RPMI8226 (cell line): ENCODE measurements at regions not wholly inside any gene's neighbourhood (a gene's known extent, or its start where the extent isn't known, plus 50 kb on each side); places are given as distances from the start of the nearest gene placed in this dataset.

Source experiments
- DNase-seq: peaks from one replicate; pipeline ENCODE4 v3.0.0-alpha.2; 2015

GRCh38 chr5:54672871-54673270 lies 155.3 kb downstream of the SNX18 start:
- DNase-seq = no peak

DNA sequence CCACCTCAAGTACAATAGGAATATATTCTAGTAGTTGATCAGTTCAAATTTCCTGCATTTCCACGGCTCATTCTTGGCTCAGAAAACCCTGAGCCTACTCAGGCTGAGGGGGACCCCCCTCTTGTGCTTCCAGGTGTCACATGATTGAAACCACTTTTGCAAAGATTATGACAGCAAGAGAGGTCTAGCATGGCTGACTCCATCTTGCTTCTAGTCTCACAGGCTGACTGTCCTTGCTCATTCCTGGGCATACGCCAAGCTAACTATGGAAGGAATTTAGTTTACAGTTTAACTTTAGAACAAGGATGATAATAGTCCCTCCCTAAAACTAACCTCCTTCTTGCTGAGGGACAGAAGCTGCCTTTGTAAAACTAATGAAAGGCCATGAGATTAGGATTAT lies 154.1 kb downstream of the SNX18 start:
- DNase-seq = no peak

DNA sequence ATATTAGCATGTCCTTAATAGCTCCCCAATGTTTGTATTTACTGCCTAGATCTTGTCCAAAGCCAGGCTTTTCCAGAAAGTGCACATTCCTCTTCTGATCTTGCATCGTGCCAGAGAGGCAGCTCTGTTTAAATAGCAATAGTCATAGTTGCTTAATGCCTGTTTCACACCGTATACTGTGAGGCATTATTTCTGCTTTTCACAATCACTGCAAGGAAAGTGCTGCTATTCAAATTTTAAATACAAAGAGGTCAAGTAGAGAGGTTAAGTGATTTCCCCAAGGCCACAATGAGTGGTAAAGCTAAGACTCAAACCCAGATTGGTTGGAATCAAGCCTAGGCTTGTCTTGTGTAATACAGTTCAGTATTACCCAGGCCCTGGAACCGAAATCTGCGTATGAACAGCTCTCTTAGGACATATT lies 153.6 kb downstream of the SNX18 start:
- DNase-seq = no peak

- DNase-seq = no peak
Observed at GRCh38 chr5:54670281-54670680, 152.7 kb downstream of the SNX18 start.

DNA sequence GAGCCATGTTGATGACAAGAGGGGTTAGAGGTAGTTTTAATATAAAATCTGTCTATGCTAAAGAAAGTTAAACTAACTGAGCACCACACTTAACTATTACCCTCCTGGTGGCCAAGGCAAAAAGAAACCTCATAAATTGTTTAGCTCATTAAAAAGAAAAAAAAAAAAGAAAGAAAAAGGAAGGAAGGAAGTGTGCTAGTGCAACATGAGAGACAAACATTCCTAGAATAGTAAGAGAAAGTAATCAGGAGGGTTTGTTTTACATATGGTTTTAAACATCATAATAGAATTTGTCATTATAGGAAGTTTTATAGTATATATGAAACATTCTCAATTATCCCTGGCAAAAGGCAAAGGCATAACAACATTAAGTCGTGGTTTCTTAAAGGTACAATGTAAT lies 152.3 kb downstream of the SNX18 start:
- no peak for DNase-seq

GRCh38 chr5:54669285-54669684 lies 151.7 kb downstream of the SNX18 start:
- no peak for DNase-seq

- no peak for DNase-seq
Observed at GRCh38 chr5:54668096-54668495, 150.5 kb downstream of the SNX18 start.

- DNase-seq = no peak
Observed at GRCh38 chr5:54667136-54667535, 149.6 kb downstream of the SNX18 start.

- DNase-seq = peak; percentile 86
Observed at GRCh38 chr5:54663866-54664265, 146.3 kb downstream of the SNX18 start.

- DNase-seq = no peak
Observed at GRCh38 chr5:54661111-54661510, 143.6 kb downstream of the SNX18 start.

- no peak for DNase-seq
Observed at GRCh38 chr5:54659700-54660131, 142.2 kb downstream of the SNX18 start.

DNA sequence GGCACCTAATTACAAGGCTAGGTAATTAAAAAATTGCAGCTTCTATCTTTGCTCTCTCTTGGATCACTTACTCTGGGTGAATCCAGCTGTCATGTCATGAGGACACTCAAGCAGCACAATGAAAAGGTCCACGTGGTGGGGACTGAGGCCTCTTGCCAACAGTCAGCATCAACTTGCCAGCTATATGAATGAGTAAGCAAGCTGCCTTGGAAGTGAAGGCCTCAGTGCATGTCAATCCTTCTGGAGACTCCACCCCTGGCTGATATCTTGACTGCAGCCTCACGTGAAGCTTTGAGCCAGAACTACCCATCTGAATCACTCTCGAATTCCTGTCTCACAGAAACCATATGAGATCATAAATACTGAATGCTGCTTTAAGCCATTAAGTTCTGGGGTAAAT lies 140.5 kb downstream of the SNX18 start:
- DNase-seq = peak; percentile 38

- no peak for DNase-seq
Observed at GRCh38 chr5:54656261-54656728, 138.7 kb downstream of the SNX18 start.

DNA sequence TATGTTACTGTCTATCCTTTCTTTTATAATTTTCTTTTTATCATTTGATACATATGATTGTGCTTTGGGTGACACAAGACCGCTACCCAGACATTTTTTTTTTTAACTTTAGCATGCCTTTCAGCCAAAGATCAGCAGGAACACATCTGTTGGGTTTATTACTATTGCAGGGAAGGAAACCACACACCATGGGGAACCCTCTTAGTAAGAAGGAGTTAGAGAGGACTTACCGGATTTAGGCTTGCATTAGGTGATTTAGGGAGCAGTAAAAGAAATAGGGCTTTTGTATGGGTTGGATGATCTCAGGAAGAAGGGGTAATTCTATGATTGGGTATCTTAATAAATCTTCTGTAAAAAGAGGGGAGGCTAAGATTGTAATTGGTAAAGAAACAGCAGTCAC lies 138.2 kb downstream of the SNX18 start:
- no peak for DNase-seq

- no peak for DNase-seq
Observed at GRCh38 chr5:54655266-54655665, 137.7 kb downstream of the SNX18 start.

DNA sequence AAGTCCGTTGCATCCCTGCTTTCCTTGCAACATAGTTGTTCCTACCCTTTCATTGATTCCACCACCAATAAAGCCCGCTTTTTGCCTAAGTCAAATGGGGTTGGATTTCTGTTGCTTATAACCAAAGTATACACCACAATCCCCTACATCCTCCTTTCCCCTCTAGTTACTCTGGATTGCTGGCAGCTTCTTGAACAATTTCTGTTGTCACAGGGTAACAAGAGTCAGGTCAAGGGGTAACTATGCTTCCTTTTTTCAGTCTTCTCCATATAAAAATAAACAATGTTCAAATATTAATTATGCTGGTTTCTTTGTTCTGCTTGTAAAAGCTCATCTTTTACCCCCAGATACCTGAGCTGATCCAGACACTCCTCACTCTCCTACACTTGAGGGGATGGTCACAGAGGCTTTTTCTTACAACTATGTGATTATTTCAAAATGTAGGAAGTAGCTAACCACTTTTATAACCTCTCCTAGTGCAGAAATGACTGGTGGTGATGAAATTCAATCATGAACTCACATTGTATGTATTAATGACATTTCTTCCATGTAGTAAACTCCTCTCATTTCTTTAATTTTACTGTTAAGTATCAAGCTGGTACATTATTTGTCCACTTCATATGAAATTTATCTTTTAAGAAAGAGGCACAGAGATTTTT lies 136.5 kb downstream of the SNX18 start:
- no peak for DNase-seq

DNA sequence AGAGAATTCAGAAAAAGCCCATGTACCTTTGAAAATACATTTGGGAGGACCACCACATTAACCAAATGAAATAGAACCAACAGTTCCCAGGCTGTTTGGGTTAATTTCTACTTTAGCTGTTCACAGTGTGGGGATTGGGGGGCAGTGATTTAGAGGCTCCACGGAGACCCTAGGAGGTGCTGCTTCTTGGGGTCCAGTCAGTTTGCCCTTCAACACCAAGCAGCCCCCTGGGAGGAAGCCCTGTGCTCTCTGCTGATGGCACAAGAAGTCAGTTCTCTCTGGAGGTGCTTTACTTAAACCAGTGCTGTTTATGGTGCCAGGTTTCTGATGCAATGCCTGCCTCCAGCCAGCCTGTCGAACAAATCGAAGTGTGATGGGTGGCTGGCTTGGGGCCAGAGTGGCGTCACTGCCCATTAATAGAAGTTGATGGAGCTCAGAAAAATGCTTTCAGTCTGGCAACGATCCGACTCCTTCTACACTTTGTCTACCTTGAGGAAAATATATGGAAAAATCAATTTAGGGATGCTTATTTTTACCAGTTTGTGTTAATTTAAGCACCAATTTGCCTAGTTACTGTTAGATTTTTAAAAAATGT lies 134.0 kb downstream of the SNX18 start:
- DNase-seq = peak; percentile 95

DNA sequence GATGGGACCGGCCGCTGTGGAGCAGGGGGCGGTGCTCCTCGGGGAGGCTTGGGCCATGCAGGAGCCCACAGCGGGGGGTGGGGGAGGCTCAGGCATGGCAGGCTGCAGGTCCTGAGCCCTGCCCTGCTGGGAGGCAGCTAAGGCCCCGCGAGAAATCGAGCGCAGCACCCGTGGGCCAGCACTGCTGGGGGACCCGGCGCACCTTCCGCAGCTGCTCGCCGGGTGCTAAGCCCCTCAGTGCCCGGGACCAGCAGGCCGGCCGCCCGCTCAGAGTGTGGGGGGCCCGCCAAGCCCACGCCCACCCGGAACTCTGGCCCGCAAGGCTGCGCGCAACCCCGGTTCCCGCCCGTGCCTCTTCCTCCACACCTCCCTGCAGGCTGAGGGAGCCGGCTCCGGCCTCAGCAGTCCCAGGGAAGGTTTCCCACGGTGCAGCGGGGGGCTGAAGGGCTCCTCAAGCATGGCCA lies 131.5 kb downstream of the SNX18 start:
- DNase-seq = no peak

- DNase-seq = peak; percentile 94
Observed at GRCh38 chr5:54646356-54647101, 129.0 kb downstream of the SNX18 start.

DNA sequence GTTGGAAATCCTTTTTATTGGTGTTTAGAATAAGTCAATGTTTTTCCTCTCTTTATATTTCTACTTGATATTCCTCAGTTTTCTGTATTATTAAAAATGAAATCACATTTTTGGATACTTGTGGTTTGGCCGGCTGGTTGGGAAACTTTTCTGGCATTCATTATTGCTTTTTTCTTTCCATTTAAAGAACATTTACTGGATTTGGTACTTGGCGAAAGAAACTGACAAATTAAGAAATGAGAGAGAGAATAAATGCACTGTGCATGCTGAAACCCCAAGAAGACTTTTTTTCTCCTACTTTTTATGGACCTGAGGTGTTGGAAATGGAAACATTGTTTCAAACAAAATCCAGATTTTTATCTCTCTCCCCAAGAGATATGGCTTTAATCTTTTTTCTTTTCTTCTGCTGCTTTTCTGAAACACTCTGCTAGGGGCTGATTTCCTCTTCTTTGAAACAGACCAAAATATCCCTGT lies 128.4 kb downstream of the SNX18 start:
- DNase-seq = no peak

GRCh38 chr5:54644226-54644625 lies 126.7 kb downstream of the SNX18 start:
- no peak for DNase-seq

DNA sequence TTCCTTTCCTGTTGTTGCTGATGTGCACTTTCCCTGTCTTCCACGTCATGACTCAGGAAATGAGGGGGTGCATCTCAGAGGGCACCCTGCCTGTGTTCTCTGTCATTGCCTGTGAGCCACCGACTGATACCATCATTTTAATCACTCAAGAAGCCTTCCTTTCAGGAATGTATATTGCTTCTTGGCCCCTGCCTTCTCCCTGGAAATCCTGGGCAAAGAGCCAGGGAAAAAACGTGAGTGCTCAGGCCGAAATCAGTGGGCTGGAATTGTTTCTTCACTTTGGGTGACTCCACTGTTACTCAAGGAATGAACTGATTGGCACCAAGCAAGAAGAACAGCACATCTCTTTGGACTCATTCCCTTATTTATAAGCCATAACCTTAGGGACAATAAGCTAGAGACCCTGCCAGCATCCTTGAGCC lies 126.1 kb downstream of the SNX18 start:
- DNase-seq = no peak

GRCh38 chr5:54639621-54640020 lies 122.1 kb downstream of the SNX18 start:
- no peak for DNase-seq

DNA sequence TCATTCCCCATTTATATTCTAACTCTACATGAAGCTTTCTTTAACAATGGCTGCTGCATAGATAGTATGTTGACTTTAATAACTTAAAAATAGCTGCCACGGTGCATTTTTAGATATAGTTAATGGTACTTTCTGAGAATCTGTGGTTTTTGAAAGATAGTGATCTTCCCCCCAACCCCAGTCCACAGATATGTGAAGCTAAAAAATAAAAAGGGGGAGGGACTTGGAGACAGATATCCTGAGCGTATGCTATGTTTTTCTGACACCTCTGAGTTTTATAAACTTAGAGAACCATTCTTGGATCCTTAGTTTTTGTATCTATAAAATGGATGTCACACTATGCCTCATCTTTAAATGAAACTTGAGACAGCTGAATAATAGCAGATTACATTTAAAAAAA lies 120.5 kb downstream of the SNX18 start:
- no peak for DNase-seq
